Activated naive CD8-positive, alpha-beta T cell treated with anti-CD3 and anti-CD28 coated beads for 36 hours (primary cell): ENCODE measurements at regions not wholly inside any gene's neighbourhood (a gene's known extent, or its start where the extent isn't known, plus 50 kb on each side); places are given as distances from the start of the nearest gene placed in this dataset.
"Not testable (repeated sequence)": the region's sequence is repeated elsewhere in the genome, so short reads cannot be mapped to it uniquely, and the experiment has no call there.

ENCODE experiments used
- DNase-seq: peaks from one replicate; pipeline ENCODE4 v3.0.0; 2021
- H3K27ac Mint-ChIP-seq: one replicate; pipeline ENCODE4 v1.8.0; 2022; ENCODE audit warnings: mild to moderate bottlenecking, moderate library complexity, mixed read lengths
- H3K27me3 Mint-ChIP-seq: one replicate; pipeline ENCODE4 v1.8.0; 2022; ENCODE audit warnings: mild to moderate bottlenecking, mixed read lengths
- H3K36me3 Mint-ChIP-seq: one replicate; pipeline ENCODE4 v1.8.0; 2021; ENCODE audit warnings: mild to moderate bottlenecking, mixed read lengths
- H3K4me1 Mint-ChIP-seq: one replicate; pipeline ENCODE4 v1.8.0; 2021; ENCODE audit warnings: mixed read lengths
- H3K4me3 Mint-ChIP-seq: one replicate; pipeline ENCODE4 v1.8.0; 2022; ENCODE audit warnings: mild to moderate bottlenecking, moderate library complexity, mixed read lengths
- H3K9me3 Mint-ChIP-seq: one replicate; pipeline ENCODE4 v1.8.0; 2022; ENCODE audit warnings: mixed read lengths

GRCh38 chrX:38943120-38943519 lies 141.9 kb downstream of the MID1IP1 start:
- Mint-ChIP-seq H3K9me3 (peaks cover 2% of the 10 kb centered on the region), H3K27ac (no peak overlapping the region), H3K36me3 (no peaks in the 10 kb centered on the region), H3K4me1 (no peaks in the 10 kb centered on the region), H3K27me3 (no peaks in the 10 kb centered on the region), H3K4me3 (no peak overlapping the region)
- DNase-seq, result no peak

GRCh38 chrX:38948046-38948445 lies 146.8 kb downstream of the MID1IP1 start:
- Mint-ChIP-seq H3K27me3 (no peaks in the 10 kb centered on the region), H3K9me3 (no peaks in the 10 kb centered on the region), H3K4me3 (no peak overlapping the region), H3K27ac (no peak overlapping the region), H3K4me1 (no peaks in the 10 kb centered on the region), H3K36me3 (no peaks in the 10 kb centered on the region)
- DNase-seq, result no peak

- no peak for DNase-seq
- peaks cover 3% of the 10 kb centered on the region for H3K4me1 Mint-ChIP-seq
- no peak overlapping the region for H3K27ac Mint-ChIP-seq
- H3K4me3 Mint-ChIP-seq, result no peak overlapping the region
- no peaks in the 10 kb centered on the region for H3K27me3 Mint-ChIP-seq
- no peaks in the 10 kb centered on the region for H3K36me3 Mint-ChIP-seq
- H3K9me3 Mint-ChIP-seq, result no peaks in the 10 kb centered on the region
These were observed 153.3 kb downstream of the MID1IP1 start for GRCh38 chrX:38954520-38954919.

- DNase-seq, result no peak
- Mint-ChIP-seq H3K36me3 (no peaks in the 10 kb centered on the region), H3K4me3 (no peak overlapping the region), H3K27me3 (no peaks in the 10 kb centered on the region), H3K9me3 (peaks cover 7% of the 10 kb centered on the region), H3K4me1 (no peaks in the 10 kb centered on the region), H3K27ac (no peak overlapping the region)
These were observed 158.5 kb downstream of the MID1IP1 start for GRCh38 chrX:38959736-38960135.

DNA sequence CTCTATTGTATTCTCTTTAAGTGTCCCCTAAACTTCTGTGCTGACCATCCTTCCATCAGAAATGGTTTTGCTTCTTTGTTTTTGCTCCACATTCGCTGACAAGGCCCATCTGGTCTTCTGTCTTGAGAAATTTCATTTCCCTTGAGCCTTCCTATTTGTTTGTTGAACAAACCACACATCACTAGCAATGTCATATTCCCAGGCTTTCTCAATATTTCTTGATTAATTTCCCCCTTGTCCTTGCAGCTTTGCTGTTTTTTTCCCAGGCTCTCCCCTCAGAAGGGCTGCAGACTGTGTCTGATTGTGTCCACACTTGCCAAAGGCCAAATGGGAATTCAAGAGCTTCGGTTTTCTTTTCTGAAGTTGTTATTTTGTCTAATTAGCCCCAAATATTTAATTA lies 158.9 kb downstream of the MID1IP1 start:
- H3K9me3 Mint-ChIP-seq, result peaks cover 7% of the 10 kb centered on the region
- no peaks in the 10 kb centered on the region for H3K4me1 Mint-ChIP-seq
- H3K27me3 Mint-ChIP-seq, result no peaks in the 10 kb centered on the region
- H3K4me3 Mint-ChIP-seq, result no peak overlapping the region
- H3K36me3 Mint-ChIP-seq, result no peaks in the 10 kb centered on the region
- no peak for DNase-seq
- no peak overlapping the region for H3K27ac Mint-ChIP-seq

GRCh38 chrX:38961936-38962335 lies 160.7 kb downstream of the MID1IP1 start:
- H3K4me1 Mint-ChIP-seq, result no peaks in the 10 kb centered on the region
- no peak overlapping the region for H3K4me3 Mint-ChIP-seq
- no peak overlapping the region for H3K27ac Mint-ChIP-seq
- H3K27me3 Mint-ChIP-seq, result no peaks in the 10 kb centered on the region
- DNase-seq, result no peak
- peaks cover 7% of the 10 kb centered on the region for H3K9me3 Mint-ChIP-seq
- H3K36me3 Mint-ChIP-seq, result no peaks in the 10 kb centered on the region

GRCh38 chrX:38963244-38963643 lies 162.0 kb downstream of the MID1IP1 start:
- H3K9me3 Mint-ChIP-seq, DNase-seq, H3K27me3 Mint-ChIP-seq, H3K36me3 Mint-ChIP-seq, H3K4me1 Mint-ChIP-seq, H3K4me3 Mint-ChIP-seq, H3K27ac Mint-ChIP-seq: not testable (repeated sequence)

DNA sequence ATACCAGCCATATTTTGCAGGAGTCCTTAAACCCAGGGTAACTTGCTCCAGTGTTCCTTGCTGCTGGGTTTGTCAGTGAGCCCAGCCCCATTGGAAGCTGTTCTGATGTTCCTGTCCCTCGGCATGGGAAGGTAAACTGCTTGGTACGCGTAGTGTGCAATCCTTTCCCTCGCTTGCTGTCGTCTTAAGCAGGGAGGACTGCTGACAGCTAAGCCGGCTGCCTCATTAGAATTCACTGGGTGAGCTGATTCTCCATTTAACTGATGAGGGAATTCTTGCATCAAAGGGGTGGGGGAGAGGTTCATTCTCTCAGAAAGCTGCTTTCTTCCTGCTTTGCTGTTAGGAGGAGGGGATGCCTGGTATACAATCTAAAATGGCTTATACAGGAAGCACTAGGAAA lies 164.6 kb downstream of the MID1IP1 start:
- peaks cover 7% of the 10 kb centered on the region for H3K9me3 Mint-ChIP-seq
- no peaks in the 10 kb centered on the region for H3K36me3 Mint-ChIP-seq
- peaks cover 1% of the 10 kb centered on the region for H3K4me1 Mint-ChIP-seq
- DNase-seq, result no peak
- no peak overlapping the region for H3K27ac Mint-ChIP-seq
- H3K27me3 Mint-ChIP-seq, result no peaks in the 10 kb centered on the region
- no peak overlapping the region for H3K4me3 Mint-ChIP-seq

DNA sequence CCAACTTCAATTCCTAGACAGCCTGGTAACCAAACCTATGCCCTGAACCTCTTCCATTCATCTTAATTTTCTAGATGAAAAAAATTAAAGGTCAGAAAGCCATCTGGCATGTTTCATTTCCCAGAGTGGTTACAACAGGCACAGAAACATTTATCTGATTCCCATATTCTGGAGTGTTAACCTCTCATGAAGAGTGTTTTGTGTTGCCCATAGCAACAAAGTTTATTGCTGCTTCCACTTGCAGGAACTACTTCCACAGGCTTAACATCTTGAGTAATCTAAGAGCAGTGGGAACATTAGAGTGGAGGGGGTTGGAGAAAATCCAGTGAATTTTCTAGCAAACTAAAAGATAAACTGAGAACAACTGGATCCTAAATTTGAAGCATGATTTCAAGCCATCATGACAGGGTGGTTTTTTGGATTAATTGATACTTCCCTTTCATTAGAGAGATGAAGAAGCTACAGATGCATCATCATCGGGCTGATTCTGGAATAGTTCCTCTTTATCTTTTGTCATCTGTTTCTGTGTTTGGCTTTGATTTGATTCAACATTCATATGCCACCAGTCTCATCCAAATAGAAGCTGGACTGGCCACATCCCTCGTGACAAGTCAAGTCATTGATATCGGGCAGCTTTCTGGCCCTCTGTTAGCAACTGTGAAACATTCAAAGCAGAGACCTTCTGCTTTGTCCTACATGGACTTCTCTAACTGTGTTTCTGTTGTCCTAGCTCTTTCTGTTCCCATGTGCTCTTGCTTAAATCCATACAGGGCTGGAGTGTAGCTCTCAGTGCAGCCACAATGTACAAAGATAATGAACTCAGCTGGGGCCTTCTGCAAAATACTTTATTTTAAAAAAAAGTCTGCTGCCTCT lies 167.3 kb downstream of the MID1IP1 start:
- H3K4me3 Mint-ChIP-seq, result no peak overlapping the region
- no peaks in the 10 kb centered on the region for H3K27me3 Mint-ChIP-seq
- peaks cover 7% of the 10 kb centered on the region for H3K4me1 Mint-ChIP-seq
- H3K9me3 Mint-ChIP-seq, result peaks cover 5% of the 10 kb centered on the region
- no peak for DNase-seq
- H3K36me3 Mint-ChIP-seq, result no peaks in the 10 kb centered on the region
- no peak overlapping the region for H3K27ac Mint-ChIP-seq

GRCh38 chrX:38970074-38970473 lies 168.8 kb downstream of the MID1IP1 start:
- H3K4me1 Mint-ChIP-seq, result peaks cover 7% of the 10 kb centered on the region
- H3K27ac Mint-ChIP-seq, result no peak overlapping the region
- no peak for DNase-seq

DNA sequence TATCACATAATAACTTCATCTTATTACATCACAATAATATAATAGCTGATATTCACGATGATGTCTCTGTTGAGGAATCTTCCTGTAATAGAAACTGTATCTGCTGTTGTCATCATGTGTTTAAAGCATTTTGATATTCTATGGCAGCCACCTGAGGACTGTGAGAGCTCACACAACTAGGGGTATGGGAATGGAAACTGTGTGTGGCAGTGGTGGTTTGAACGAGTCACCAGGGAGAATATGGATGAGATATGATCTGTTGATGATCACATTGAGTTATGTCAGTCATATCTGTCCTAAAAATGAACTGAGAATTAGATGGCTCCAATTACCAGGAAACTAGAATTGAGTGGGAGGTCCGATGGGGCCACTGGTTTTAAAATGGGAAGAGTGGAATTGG lies 169.6 kb downstream of the MID1IP1 start:
- no peaks in the 10 kb centered on the region for H3K27me3 Mint-ChIP-seq
- no peaks in the 10 kb centered on the region for H3K9me3 Mint-ChIP-seq
- no peaks in the 10 kb centered on the region for H3K36me3 Mint-ChIP-seq
- peaks cover 7% of the 10 kb centered on the region for H3K4me1 Mint-ChIP-seq
- H3K27ac Mint-ChIP-seq, result peak overlapping the region; percentile 20
- peak; percentile 18 for DNase-seq
- H3K4me3 Mint-ChIP-seq, result no peak overlapping the region

More at GRCh38 chrX:38970074-38970473, 168.8 kb downstream of the MID1IP1 start:
- no peak overlapping the region for H3K4me3 Mint-ChIP-seq
- no peaks in the 10 kb centered on the region for H3K36me3 Mint-ChIP-seq
- no peaks in the 10 kb centered on the region for H3K9me3 Mint-ChIP-seq
- H3K27me3 Mint-ChIP-seq, result no peaks in the 10 kb centered on the region

DNA sequence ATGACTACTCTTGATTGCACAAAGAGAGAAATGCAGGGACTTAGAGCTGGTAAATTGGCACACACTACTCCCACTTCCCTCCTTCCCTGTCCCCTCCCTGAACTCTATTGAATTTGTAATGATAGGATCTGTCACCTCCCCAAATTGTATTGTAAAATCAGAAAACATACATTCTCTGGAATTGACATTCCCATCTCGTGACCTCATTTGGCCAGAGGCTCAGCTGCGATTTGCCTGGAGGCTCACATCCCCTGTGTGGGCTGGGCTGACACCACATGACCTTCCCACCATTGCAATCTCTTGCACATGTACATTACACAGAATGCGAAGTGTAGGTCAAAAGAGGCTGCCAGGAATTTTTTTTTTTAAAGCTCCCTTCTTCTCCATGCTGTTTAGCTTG lies 172.1 kb downstream of the MID1IP1 start:
- no peak overlapping the region for H3K27ac Mint-ChIP-seq
- H3K9me3 Mint-ChIP-seq, result no peaks in the 10 kb centered on the region
- H3K4me3 Mint-ChIP-seq, result no peak overlapping the region
- no peaks in the 10 kb centered on the region for H3K27me3 Mint-ChIP-seq
- H3K36me3 Mint-ChIP-seq, result no peaks in the 10 kb centered on the region
- peaks cover 7% of the 10 kb centered on the region for H3K4me1 Mint-ChIP-seq
- no peak for DNase-seq

DNA sequence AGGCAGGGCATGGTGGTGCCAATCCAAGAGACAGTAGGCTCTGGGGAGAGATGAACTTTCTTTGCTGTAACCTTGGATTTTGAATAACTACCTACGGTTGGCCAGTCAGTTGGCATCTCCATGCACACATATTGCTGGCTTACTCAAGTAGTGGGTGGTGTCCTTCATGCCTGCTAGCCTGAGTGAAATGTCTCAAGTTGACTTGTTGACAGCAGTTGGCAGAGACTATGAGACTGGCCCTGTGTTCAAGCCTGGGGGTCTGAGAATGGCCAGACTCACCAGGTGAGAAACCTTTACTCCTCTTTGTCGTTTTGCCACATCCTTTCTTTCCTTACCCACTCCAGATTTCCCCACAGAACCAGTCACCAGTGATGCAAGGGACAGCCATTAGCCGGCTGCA lies 173.3 kb downstream of the MID1IP1 start:
- no peak for DNase-seq
- no peaks in the 10 kb centered on the region for H3K36me3 Mint-ChIP-seq
- no peaks in the 10 kb centered on the region for H3K9me3 Mint-ChIP-seq
- peaks cover 7% of the 10 kb centered on the region for H3K4me1 Mint-ChIP-seq
- H3K27me3 Mint-ChIP-seq, result no peaks in the 10 kb centered on the region
- H3K27ac Mint-ChIP-seq, result no peak overlapping the region
- H3K4me3 Mint-ChIP-seq, result no peak overlapping the region

DNA sequence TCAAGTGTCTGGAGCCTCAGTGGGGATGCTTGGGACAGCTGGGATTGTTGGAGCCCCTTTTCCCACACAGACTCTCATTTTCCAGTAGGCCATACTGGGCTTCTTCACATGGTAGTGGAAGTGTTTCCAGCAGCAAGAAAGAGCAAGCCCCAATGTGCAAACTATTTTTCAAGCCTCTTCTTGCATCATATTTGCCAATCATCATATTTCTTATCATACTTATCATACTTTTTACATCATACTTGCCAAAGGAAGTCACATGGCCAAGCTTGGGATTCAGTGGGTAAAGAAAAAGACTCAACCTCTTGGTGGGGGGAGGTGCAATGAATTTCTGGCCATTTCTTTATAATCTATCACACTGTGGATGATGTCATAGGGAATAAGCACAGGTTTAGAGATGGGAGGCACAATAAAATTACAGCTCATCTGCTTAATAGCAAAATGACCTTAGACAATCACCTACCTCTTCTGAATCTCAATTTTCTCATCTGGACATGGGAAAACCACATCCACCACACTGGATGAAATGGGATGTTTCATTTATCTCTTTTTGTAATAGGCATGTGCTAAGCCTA lies 174.2 kb downstream of the MID1IP1 start:
- Mint-ChIP-seq H3K4me1 (peaks cover 7% of the 10 kb centered on the region), H3K4me3 (no peak overlapping the region), H3K36me3 (no peaks in the 10 kb centered on the region), H3K27ac (no peak overlapping the region), H3K27me3 (no peaks in the 10 kb centered on the region), H3K9me3 (no peaks in the 10 kb centered on the region)
- DNase-seq, result no peak

- H3K36me3 Mint-ChIP-seq, result no peaks in the 10 kb centered on the region
- no peaks in the 10 kb centered on the region for H3K27me3 Mint-ChIP-seq
- no peak overlapping the region for H3K4me3 Mint-ChIP-seq
- H3K27ac Mint-ChIP-seq, result no peak overlapping the region
- DNase-seq, result no peak
- H3K4me1 Mint-ChIP-seq, result peaks cover 4% of the 10 kb centered on the region
- H3K9me3 Mint-ChIP-seq, result no peaks in the 10 kb centered on the region
These were observed 181.1 kb downstream of the MID1IP1 start for GRCh38 chrX:38982370-38982769.

GRCh38 chrX:38982843-38983242 lies 181.6 kb downstream of the MID1IP1 start:
- Mint-ChIP-seq H3K27ac (no peak overlapping the region), H3K36me3 (no peaks in the 10 kb centered on the region), H3K4me1 (peaks cover 4% of the 10 kb centered on the region), H3K27me3 (no peaks in the 10 kb centered on the region), H3K4me3 (no peak overlapping the region), H3K9me3 (no peaks in the 10 kb centered on the region)
- DNase-seq, result no peak
